HepG2 (cell line): ENCODE measurements at regions not wholly inside any gene's neighbourhood (a gene's known extent, or its start where the extent isn't known, plus 50 kb on each side); places are given as distances from the start of the nearest gene placed in this dataset.

Experiments used
- ATAC-seq: fragments of 200-7000 bp; cut with Tn5 transposase; 3 replicates; pipeline ENCODE4 v1.9.1; 2020; ENCODE audit warnings: mild to moderate bottlenecking, moderate library complexity
- BruUV-seq: library from RNA; stranded (reverse); fragments of 400-500 nt; replicated peaks from 2 replicates; lab custom pipeline; 2021; lab: Mats Ljungman, UMichigan
- CTCF ChIA-PET: fragments of 300-600 bp; formaldehyde crosslinking; extraction: SDS; loops from one replicate; lab custom pipeline; 2021; ENCODE audit warnings: low total read pairs, inconsistent platforms, low intra/inter-chr PET ratio; lab: Yijun Ruan, JAX
- POLR2A ChIA-PET: fragments of 350-600 bp; sonication (Branson Sonifier 250); formaldehyde crosslinking; loops from one replicate; lab custom pipeline; 2020; ENCODE audit warnings: antibody characterized with exemption, inconsistent platforms; lab: Yijun Ruan, JAX
- DNase-seq: peaks from one replicate; pipeline ENCODE4 v3.0.0-alpha.2; 2015; ENCODE audit warnings: low spot score
- FAIRE-seq: peaks from 3 replicates; lab custom pipeline; 2011; peaks lifted over from hg19 to GRCh38; lab: Jason Lieb, UNC
- H2AFZ ChIP-seq: one replicate; pipeline ENCODE4 v1.6.1; 2011; ENCODE audit warnings: low read length, inconsistent platforms
- H3K27ac ChIP-seq: fragments of 300-600 bp; 3 replicates; pipeline ENCODE4 v1.8.0; 2011; ENCODE audit warnings: mixed run types, mild to moderate bottlenecking, mixed read lengths, low read length, inconsistent platforms; ENCODE audit not compliant: insufficient read depth; ENCODE audit errors: extremely low read length
- H3K27me3 ChIP-seq, 2 experiments: fragments of 200-600 bp in 1 of 2; 2 replicates in 1 of 2; 3 replicates in 1 of 2; pipeline versions ENCODE4 v1.6.0 to v1.8.0; 2011; ENCODE audit warnings: low read length in 2 of 2, mild to moderate bottlenecking in 2 of 2, moderate library complexity in 2 of 2, inconsistent platforms in 1 of 2; ENCODE audit not compliant: insufficient read depth in 2 of 2, control insufficient read depth in 1 of 2
- H3K36me3 ChIP-seq, 2 experiments: fragments of 200-600 bp in 1 of 2; replicated peaks in 1 of 2; 2 replicates in 1 of 2; 3 replicates in 1 of 2; pipeline versions ENCODE4 v1.5.1 to v1.8.0; 2011; ENCODE audit warnings: low read length in 2 of 2, inconsistent platforms in 1 of 2; ENCODE audit not compliant: insufficient read depth in 2 of 2, control insufficient read depth in 1 of 2
- H3K4me1 ChIP-seq: 2 replicates; pipeline ENCODE4 v1.5.1; 2012; ENCODE audit warnings: low read length, inconsistent platforms; ENCODE audit not compliant: insufficient read depth
- H3K4me2 ChIP-seq: 2 replicates; pipeline ENCODE4 v1.6.0; 2011; ENCODE audit warnings: low read depth, low read length, inconsistent platforms
- H3K4me3 ChIP-seq, 3 experiments: fragments of 200-600 bp in 1 of 3; sonication (generic), shearing (Covaris generic) in 1 of 3; replicated peaks in 1 of 3; 2 replicates each; pipeline ENCODE4 v1.5.1; 2011 to 2016; ENCODE audit warnings: low read length in 3 of 3, inconsistent platforms in 2 of 3, low read depth in 2 of 3, mild to moderate bottlenecking in 2 of 3, control low read depth in 1 of 3, mixed read lengths in 1 of 3; ENCODE audit not compliant: insufficient read depth in 1 of 3
- H3K79me2 ChIP-seq: one replicate; pipeline ENCODE4 v1.6.1; 2011; ENCODE audit warnings: low read length, inconsistent platforms; ENCODE audit not compliant: insufficient read depth
- H3K9ac ChIP-seq: 2 replicates; pipeline ENCODE4 v1.6.0; 2011; ENCODE audit warnings: mild to moderate bottlenecking, low read depth, low read length, inconsistent platforms; ENCODE audit not compliant: insufficient read depth
- H3K9me3 ChIP-seq: 2 replicates; pipeline ENCODE4 v1.5.1; 2012; ENCODE audit warnings: mild to moderate bottlenecking, low read length
- H4K20me1 ChIP-seq: 2 replicates; pipeline ENCODE4 v1.6.0; 2011; ENCODE audit warnings: inconsistent platforms, mild to moderate bottlenecking, low read length, moderate library complexity; ENCODE audit not compliant: insufficient read depth
- ARNT2 ChIP-seq: sonication (generic); formaldehyde crosslinking; IDR thresholded peaks from 2 replicates; pipeline ENCODE4 v1.8.0; 2022; ENCODE audit warnings: mild to moderate bottlenecking, low read depth, missing genetic modification reagents, moderate library complexity
- ATF7-NPFF ChIP-seq: sonication (generic); formaldehyde crosslinking; IDR thresholded peaks from 2 replicates; pipeline ENCODE4 v1.8.1; 2023; ENCODE audit warnings: mild to moderate bottlenecking, low read depth, missing genetic modification reagents, moderate library complexity
- CREM ChIP-seq, 2 experiments: sonication (generic) in 1 of 2; formaldehyde crosslinking in 1 of 2; IDR thresholded peaks; 2 replicates each; pipeline versions ENCODE4 v1.4.0 to v1.6.1; 2016 to 2020; ENCODE audit warnings: antibody characterized with exemption in 1 of 2, mild to moderate bottlenecking in 1 of 2, missing genetic modification reagents in 1 of 2
- DR1 ChIP-seq: sonication (generic); formaldehyde crosslinking; IDR thresholded peaks from 2 replicates; pipeline ENCODE4 v1.8.0; 2021; ENCODE audit warnings: mild to moderate bottlenecking, missing genetic modification reagents, inconsistent platforms
- FOSL1 ChIP-seq: sonication (generic); formaldehyde crosslinking; IDR thresholded peaks from 2 replicates; pipeline ENCODE4 v1.9.0; 2021; ENCODE audit warnings: missing genetic modification reagents, borderline replicate concordance
- NCOA1 ChIP-seq: sonication (generic); formaldehyde crosslinking; IDR thresholded peaks from 2 replicates; pipeline ENCODE4 v1.9.0; 2021; ENCODE audit warnings: missing genetic modification reagents
- SATB2 ChIP-seq: sonication (generic); formaldehyde crosslinking; IDR thresholded peaks from 2 replicates; pipeline ENCODE4 v1.5.0; 2020; ENCODE audit warnings: missing genetic modification reagents
- SMC3 ChIP-seq: IDR thresholded peaks from 2 replicates; pipeline ENCODE4 v1.6.1; 2011; ENCODE audit warnings: low read length, improper control_type of control experiment
- TCF7 ChIP-seq: sonication (generic); IDR thresholded peaks from 2 replicates; pipeline ENCODE4 v1.6.1; 2016; ENCODE audit warnings: antibody characterized with exemption, low read depth
- ZNF263 ChIP-seq: sonication (generic); formaldehyde crosslinking; IDR thresholded peaks from 2 replicates; pipeline ENCODE4 v1.4.0; 2020; ENCODE audit warnings: missing genetic modification reagents
- ZNF776 ChIP-seq: sonication (generic); formaldehyde crosslinking; IDR thresholded peaks from 2 replicates; pipeline ENCODE4 v1.4.0; 2020; ENCODE audit warnings: mild to moderate bottlenecking, missing genetic modification reagents
- WGBS: methylation state at CpG from one replicate; pipeline ENCODE4 v1.1.6; 2017; ENCODE audit warnings: low lambda C conversion rate; 5-methylcytosine and 5-hydroxymethylcytosine counted together
- in situ Hi-C: cut with HindIII; loops from 2 replicates; pipeline ENCODE4 v1.10.0; 2017; ENCODE audit warnings: low pct_unique_long_range_greater_than_20kb; ENCODE audit not compliant: extremely low pct_ligation_motif_present
- intact Hi-C: fragments of 100-400 bp; cut with micrococcal nuclease; formaldehyde crosslinking; loops from one replicate; pipeline ENCODE4 v1.10.0; 2022; ENCODE audit not compliant: unreplicated experiment
- TF ChIP-seq, protein P1 (sequence below): sonication (generic); formaldehyde crosslinking; IDR thresholded peaks from 2 replicates; pipeline ENCODE4 v1.8.0; 2022; ENCODE audit warnings: mild to moderate bottlenecking, missing genetic modification reagents, moderate library complexity
- TF ChIP-seq, protein P2 (sequence below): sonication (generic); formaldehyde crosslinking; IDR thresholded peaks from 2 replicates; pipeline ENCODE4 v1.5.0; 2020; ENCODE audit warnings: missing genetic modification reagents

DNA sequence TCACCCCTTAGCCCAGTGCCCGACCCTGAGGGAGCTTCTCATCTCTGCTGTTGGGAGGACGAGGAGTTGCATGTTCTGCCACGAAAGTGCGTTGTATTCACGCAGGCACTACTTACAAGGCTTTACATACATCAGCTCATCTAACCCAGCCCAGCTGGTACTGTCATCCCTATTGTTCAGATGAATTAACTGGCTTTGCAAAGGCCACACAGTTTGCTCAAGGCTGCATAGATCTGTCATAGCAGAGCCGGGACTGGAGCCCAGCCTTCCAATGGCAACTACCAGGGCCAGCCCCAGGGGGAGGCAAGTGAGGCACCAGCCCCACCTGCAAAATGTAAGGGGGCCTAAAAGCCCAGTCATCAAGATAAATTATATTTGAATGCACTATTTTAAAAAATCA is 257.6 kb downstream of the NFATC2 start:
- no peak for DNase-seq
- Histone ChIP-seq H3K4me3 (no peak overlapping the region), H3K79me2 (no peaks in the 10 kb centered on the region), H4K20me1 (no peaks in the 10 kb centered on the region), H3K36me3 (no peaks in the 10 kb centered on the region), H3K27ac (no peak overlapping the region), H3K4me1 (no peaks in the 10 kb centered on the region), H3K9me3 (no peaks in the 10 kb centered on the region), H2AFZ (no peak overlapping the region), H3K9ac (no peak overlapping the region), H3K4me2 (no peak overlapping the region), H3K27me3 (peaks cover 0 to 28% of the 10 kb centered on the region in 2 experiments; a peak in 1 of 5 replicates)
- 2% methylated on average over 6 of the region's 6 CpGs for WGBS
- BruUV-seq: no TSS peak
- intact Hi-C loops (no loop called here), in situ Hi-C loops (no loop called here)
- ATAC-seq: no peak
- TF ChIP-seq NCOA1 (CRISPR knock-in tag): no peak
- TF ChIP-seq ZNF263 (CRISPR knock-in tag): no peak
- no peak for TF ChIP-seq SMC3
- no peak for TF ChIP-seq DR1
- TF ChIP-seq, protein P1, sequence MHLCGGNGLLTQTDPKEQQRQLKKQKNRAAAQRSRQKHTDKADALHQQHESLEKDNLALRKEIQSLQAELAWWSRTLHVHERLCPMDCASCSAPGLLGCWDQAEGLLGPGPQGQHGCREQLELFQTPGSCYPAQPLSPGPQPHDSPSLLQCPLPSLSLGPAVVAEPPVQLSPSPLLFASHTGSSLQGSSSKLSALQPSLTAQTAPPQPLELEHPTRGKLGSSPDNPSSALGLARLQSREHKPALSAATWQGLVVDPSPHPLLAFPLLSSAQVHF (CRISPR knock-in tag): no peak
- no peak for TF ChIP-seq CREM (IDR thresholded peaks at IDR 0.05)
- TF ChIP-seq CREM (CRISPR knock-in tag; IDR thresholded peaks at IDR 0.05): no peak
- no peak for TF ChIP-seq ZNF776 (CRISPR knock-in tag)
- no peak for TF ChIP-seq FOSL1 (CRISPR knock-in tag)
- no peak for TF ChIP-seq ATF7-NPFF (CRISPR knock-in tag)
- no peak for TF ChIP-seq TCF7
- no peak for TF ChIP-seq SATB2 (CRISPR knock-in tag)
- TF ChIP-seq ARNT2 (CRISPR knock-in tag): no peak
- TF ChIP-seq, protein P2, sequence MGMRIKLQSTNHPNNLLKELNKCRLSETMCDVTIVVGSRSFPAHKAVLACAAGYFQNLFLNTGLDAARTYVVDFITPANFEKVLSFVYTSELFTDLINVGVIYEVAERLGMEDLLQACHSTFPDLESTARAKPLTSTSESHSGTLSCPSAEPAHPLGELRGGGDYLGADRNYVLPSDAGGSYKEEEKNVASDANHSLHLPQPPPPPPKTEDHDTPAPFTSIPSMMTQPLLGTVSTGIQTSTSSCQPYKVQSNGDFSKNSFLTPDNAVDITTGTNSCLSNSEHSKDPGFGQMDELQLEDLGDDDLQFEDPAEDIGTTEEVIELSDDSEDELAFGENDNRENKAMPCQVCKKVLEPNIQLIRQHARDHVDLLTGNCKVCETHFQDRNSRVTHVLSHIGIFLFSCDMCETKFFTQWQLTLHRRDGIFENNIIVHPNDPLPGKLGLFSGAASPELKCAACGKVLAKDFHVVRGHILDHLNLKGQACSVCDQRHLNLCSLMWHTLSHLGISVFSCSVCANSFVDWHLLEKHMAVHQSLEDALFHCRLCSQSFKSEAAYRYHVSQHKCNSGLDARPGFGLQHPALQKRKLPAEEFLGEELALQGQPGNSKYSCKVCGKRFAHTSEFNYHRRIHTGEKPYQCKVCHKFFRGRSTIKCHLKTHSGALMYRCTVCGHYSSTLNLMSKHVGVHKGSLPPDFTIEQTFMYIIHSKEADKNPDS: no peak
- ChIA-PET CTCF (no interaction called here), POLR2A (no interaction called here)
- no peak for FAIRE-seq
